ENCODE measurements at regions not wholly inside any gene's neighbourhood (a gene's known extent, or its start where the extent isn't known, plus 50 kb on each side); places are given as distances from the start of the nearest gene placed in this dataset.
A peak's percentile ranks its signal among the peaks of the same experiment; 100 is the strongest.
"Not testable (repeated sequence)": the region's sequence is repeated elsewhere in the genome, so short reads cannot be mapped to it uniquely, and the experiment has no call there.

- Histone ChIP-seq H3K27ac (peak overlapping the region in 14 of 21 experiments; percentile 1 to 82 (median 64)), H3K4me3 (no peak overlapping the region)
Observed at GRCh38 chr5:56668996-56669395, 146.4 kb upstream of the MAP3K1 start.

GRCh38 chr5:56667692-56668091 lies 147.7 kb upstream of the MAP3K1 start:
- no peak overlapping the region for H3K27ac ChIP-seq
- H3K4me3 ChIP-seq: no peak overlapping the region

- H3K4me3 ChIP-seq: no peak overlapping the region
- H3K27ac ChIP-seq: no peak overlapping the region
Observed at GRCh38 chr5:56666901-56667300, 148.4 kb upstream of the MAP3K1 start.

- not testable (repeated sequence) for H3K27ac ChIP-seq, H3K4me3 ChIP-seq
Observed at GRCh38 chr5:56665117-56665516, 150.2 kb upstream of the MAP3K1 start.

DNA sequence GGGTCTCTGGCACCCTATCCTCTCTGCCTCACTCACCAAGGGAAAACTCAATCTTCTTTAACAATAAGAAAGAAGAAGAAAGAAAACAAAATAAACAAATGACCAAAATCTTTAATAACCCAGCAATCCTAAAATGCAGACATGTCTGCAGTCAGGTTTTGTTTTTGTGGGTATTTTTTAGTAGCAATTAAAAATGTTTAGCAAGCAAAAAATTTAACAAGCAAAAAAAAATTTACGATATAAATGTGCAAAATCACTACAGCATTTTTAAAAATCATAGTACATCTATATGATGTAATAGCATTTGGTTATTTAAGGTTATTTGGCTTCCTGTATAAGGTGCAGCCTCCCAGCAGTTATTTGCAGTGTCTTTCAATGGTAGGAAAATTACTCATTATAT lies 151.3 kb upstream of the MAP3K1 start:
- no peak overlapping the region for H3K4me3 ChIP-seq

DNA sequence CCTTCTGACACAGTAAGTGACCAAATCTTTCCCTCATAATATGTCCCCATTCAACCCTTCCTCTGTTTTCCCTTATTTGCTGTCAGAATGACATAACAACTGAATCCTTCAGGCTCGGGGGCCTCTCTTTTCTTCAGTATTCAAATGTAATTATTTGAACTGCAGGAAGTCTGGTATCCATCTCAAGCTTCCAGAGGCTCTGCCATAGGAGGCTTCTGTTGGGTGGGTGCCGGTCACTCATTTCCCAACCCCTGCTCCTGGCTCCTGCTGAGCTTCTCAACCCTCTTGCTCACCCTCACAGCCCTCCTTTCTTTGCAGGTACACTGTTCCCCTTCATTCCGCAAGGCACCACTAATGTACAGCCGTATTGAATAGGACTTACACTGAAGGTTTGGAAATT lies 151.8 kb upstream of the MAP3K1 start:
- H3K4me3 ChIP-seq: no peak overlapping the region
- no peak overlapping the region for H3K27ac ChIP-seq

More for the DNA sequence above, 151.3 kb upstream of the MAP3K1 start:
- H3K27ac ChIP-seq: no peak overlapping the region

GRCh38 chr5:56662893-56663292 lies 152.5 kb upstream of the MAP3K1 start:
- Histone ChIP-seq H3K27ac (no peak overlapping the region), H3K4me3 (no peak overlapping the region)

DNA sequence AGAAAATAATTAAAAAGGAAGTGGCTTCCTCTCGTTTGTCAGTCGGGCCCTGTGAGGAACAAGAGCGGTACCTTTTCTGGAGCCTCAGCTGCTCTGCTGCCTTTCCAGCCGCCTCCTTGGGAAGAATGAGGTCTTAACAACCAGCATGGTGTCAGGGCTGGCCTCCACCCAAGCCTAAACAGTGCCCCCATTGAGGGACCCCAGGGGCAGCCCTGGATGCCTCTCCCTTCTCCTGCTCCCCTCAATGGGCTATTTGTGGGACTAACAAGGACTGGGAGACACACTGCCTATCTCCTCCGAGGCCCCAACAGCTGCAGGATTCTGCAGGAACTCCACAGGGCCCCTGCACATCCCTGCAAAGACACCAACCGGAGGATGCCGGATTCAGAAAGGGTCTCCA lies 155.4 kb upstream of the MAP3K1 start:
- H3K27ac ChIP-seq: no peak overlapping the region
- no peak overlapping the region for H3K4me3 ChIP-seq

- Histone ChIP-seq H3K4me3 (no peak overlapping the region), H3K27ac (no peak overlapping the region)
Observed at GRCh38 chr5:56658972-56659371, 156.4 kb upstream of the MAP3K1 start.

DNA sequence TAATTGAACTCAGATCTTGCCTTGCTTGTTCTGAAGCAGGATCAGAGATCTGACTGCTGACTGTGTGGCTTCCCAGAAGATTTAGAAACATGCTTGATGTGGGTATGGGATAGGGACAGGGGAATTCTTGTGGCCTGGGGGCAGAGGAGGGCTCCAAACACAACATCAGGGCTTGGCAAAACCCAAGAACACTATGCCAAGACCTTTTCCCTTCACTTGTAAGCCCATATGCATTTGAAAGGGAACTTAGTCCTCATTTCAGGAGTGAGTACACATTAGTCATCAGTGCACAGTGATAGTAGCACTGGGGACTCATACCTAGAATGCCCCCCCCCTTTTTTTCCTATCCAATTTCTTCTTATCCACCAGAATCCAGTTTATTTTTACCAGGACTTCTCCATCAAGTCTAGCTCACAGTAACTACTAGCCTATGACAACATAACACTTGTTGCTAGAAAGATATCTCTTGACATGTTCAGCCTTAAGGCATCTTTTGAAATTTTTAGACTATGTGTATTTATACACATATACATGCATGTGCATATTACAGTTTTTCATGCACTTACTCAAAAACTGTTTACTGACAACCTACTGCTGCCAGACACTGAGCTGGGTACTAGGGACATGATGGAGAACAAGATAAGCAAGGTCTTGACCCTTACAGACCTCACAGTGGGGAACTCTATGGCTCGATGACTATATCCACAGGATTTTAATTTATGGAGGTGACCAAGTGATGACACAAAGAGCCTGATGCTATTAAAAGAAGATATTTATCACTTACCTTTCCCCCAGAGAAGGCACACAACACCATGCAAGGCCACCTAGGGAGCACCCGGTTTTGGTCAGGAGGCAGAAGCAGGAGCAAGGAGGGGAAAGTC lies 158.3 kb upstream of the MAP3K1 start:
- no peak overlapping the region for H3K27ac ChIP-seq
- H3K4me3 ChIP-seq: no peak overlapping the region

DNA sequence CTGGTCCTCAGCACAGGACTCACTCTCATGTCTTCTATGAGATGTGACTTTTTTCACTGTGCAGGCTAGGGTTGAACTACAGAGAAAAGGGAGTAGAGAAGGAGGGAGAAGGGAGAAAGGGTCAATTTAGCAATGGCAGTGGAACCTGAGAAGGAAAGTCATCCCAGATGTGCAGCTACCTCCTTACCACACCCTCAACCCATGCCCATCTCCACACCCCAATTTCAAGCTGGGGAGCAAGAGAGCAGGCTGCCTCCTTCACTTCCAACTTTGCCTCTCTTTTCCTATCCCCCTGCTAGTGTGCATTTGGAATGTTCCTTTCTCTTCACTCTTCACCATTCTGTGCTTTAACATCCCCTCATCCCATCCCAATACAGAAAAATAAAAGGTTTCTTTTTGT lies 163.5 kb upstream of the MAP3K1 start:
- no peak overlapping the region for H3K27ac ChIP-seq
- no peak overlapping the region for H3K4me3 ChIP-seq

- Histone ChIP-seq H3K4me3 (no peak overlapping the region), H3K27ac (no peak overlapping the region)
Observed at GRCh38 chr5:56650386-56650785, 165.0 kb upstream of the MAP3K1 start.

DNA sequence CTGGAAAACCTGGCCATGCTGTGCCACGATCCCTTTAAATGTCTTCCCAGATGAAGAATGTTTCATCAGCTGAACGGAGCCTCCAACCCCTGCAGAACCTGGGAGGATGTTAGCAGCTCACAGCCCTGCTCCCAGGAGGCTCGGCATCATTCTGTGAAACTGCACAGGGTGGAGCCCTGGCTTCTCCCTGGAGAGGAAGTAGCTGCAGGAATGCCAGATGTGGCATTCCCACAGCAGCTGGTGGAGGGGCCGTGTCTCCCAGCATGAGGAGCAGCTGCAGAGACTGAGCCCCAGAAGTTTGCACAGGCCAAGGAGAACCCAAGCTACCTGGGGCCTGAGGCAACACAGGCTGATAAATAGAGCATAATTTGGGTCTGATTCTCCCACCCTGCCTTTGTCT lies 165.8 kb upstream of the MAP3K1 start:
- no peak overlapping the region for H3K4me3 ChIP-seq

GRCh38 chr5:56648460-56649034 lies 166.8 kb upstream of the MAP3K1 start:
- Histone ChIP-seq H3K27ac (no peak overlapping the region), H3K4me3 (no peak overlapping the region)

More for the DNA sequence above, 165.8 kb upstream of the MAP3K1 start:
- no peak overlapping the region for H3K27ac ChIP-seq

DNA sequence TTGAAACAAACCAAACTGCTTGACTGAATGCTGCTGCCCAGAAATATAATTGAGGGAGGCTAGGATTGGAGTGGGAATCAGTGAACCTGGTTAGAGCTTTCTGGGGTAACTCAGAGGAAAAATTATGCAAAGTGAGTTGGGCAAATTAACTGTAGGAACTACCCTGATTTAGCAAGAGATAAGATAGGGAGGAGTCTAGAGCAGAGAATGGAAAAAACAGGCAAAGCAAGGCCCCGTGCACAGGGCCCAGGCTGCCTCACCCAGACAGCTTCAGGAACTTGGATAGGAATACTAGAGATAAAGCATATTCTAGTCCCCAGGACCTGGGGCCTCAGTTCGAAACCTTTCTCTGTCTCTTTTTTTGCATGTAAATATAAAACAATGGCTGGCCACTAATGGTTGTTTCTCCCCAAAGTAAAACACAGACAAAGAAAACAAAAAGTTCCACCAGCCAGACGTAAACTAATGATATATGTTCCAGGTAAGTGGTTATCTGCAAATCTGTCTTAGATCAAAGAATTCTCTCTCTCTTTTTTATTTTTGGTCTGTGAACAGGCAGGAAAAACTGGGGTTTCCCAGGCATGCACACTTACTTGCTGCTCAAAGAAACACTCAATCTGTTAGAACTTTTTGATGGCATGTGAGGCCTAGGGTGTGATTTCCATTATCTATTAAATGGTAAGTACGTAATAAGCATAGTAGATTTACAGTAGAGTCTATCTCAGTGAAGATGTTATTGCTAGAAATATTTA lies 168.1 kb upstream of the MAP3K1 start:
- Histone ChIP-seq H3K27ac (no peak overlapping the region), H3K4me3 (no peak overlapping the region)

DNA sequence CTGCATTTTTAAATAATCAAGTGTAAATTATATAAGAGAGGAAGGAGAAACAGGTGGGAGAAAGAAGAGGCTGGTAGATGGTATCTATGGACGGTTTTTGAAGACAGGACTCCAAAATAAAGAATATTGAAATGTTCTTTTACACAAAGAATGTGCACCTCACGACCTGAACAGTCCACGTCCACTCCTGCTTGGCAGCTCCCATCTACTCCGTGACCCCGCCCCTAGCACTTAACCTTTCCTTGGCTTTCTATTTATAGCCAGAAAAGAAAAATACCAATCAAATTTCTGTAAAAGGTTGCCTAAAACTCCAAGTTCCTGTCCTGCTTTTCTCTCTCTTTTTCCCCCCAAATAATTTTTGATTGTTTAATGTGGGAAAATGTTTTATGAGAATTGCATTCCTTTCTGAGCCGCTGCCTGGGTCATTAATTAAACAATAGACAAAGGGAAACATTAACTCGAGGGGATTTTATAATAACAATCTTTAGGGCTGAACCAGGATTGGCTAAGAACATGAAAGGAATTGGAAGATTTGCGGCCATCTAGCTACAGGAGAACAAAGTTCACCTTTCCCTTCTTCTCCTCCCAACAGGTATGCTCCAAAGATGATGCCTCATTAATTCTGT lies 173.6 kb upstream of the MAP3K1 start:
- Histone ChIP-seq H3K27ac (peak overlapping the region in 1 of 21 experiments; percentile 16), H3K4me3 (no peak overlapping the region)

DNA sequence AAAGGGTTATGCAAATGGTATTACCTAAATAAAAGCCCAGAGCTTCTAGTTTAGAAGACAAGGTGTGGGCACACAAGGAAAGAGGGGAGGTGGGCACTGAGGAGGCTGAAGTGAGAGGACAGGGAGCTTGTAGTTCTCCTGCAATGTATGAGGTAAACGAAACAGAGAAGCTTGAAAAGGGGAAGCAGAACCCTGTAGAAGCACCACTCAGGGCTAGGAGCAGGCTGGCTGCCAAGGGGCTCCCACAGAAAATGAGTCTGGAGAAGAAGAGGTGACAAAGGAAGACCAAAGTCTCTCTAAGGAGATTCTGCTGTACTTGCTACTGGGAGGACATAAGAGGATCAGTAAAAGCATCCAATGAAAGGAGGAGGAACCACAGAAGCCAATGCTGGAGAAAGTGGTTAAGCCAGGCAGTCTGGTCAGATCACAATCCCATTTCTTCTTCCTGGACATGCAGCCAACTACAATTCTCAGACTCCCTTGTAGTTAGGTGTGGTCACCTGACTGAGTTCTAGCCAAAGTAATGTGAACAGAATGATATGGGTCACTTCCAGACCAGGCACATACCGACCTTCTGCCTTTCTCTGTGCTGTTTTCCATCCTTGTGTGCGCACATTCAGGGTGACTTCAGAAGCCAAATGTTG lies 174.5 kb upstream of the MAP3K1 start:
- no peak overlapping the region for H3K4me3 ChIP-seq
- H3K27ac ChIP-seq: peak overlapping the region in 8 of 21 experiments; percentile 3 to 60 (median 22)

GRCh38 chr5:56639476-56639875 lies 175.9 kb upstream of the MAP3K1 start:
- Histone ChIP-seq H3K27ac (peak overlapping the region in 12 of 21 experiments; percentile 3 to 74 (median 52)), H3K4me3 (no peak overlapping the region)

DNA sequence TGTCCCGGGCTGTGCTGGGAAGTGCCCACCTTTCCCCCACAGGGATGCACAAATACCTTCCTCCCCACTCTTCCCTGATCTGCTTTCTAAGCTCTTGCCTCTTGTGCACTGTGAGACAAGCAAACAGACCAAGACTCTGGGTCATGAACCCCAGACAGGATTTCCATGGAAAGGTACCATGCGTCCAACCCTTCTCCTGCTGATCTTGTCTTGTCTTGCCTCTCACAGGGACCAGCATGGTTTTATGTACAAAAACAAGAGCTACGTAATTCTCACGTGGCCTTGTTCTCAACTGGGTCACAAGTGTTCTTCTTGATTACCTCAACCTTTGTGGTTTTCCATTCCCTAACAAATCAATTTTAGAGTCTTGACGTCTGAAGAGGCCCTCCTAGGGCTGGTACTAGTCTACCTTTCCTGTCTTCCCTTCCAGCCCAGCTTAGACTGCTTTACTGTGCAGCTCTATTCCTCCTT lies 176.5 kb upstream of the MAP3K1 start:
- Histone ChIP-seq H3K27ac (peak overlapping the region in 14 of 21 experiments; percentile 3 to 74 (median 50)), H3K4me3 (no peak overlapping the region)

All from skin epidermis (tissue), 12 donors.